Endothelial cell of umbilical vein (primary cell): ENCODE measurements at regions not wholly inside any gene's neighbourhood (a gene's known extent, or its start where the extent isn't known, plus 50 kb on each side); places are given as distances from the start of the nearest gene placed in this dataset.

Experiments
- CTCF ChIP-seq, 2 donors: IDR thresholded peaks; 1 replicate in 1 of 2; 2 replicates in 1 of 2; pipeline ENCODE4 v1.5.1; 2011; ENCODE audit warnings: low read length in 2 of 2, mild to moderate bottlenecking in 2 of 2, moderate library complexity in 2 of 2, control low read depth in 1 of 2, inconsistent platforms in 1 of 2, low read depth in 1 of 2; ENCODE audit not compliant: insufficient read depth in 1 of 2; ENCODE audit errors: extremely low read depth in 1 of 2
- FOS ChIP-seq: IDR thresholded peaks from 2 replicates; pipeline ENCODE4 v1.6.1; 2011; ENCODE audit warnings: mild to moderate bottlenecking, low read length, moderate library complexity, borderline replicate concordance; ENCODE audit not compliant: insufficient read depth
- MAX ChIP-seq: IDR thresholded peaks from 2 replicates; pipeline ENCODE4 v1.6.1; 2011; ENCODE audit not compliant: insufficient read depth, insufficient read length
- POLR2A ChIP-seq: IDR thresholded peaks from 2 replicates; pipeline ENCODE4 v1.6.1; 2012; ENCODE audit warnings: low read depth, mild to moderate bottlenecking, control low read depth, low read length

- TF ChIP-seq MAX = no peak
- TF ChIP-seq CTCF (IDR thresholded peaks at IDR 0.05; ENCODE audit: extremely low read depth in 1 of 2, insufficient read depth in 1 of 2, low read depth in 1 of 2, low read length in 2 of 2) = no peak
- TF ChIP-seq POLR2A = no peak
- TF ChIP-seq FOS = no peak
Observed at GRCh38 chr20:54843865-54844264, 368.5 kb downstream of the DOK5 start.
